ENCODE measurements at regions not wholly inside any gene's neighbourhood (a gene's known extent, or its start where the extent isn't known, plus 50 kb on each side); places are given as distances from the start of the nearest gene placed in this dataset.

DNA sequence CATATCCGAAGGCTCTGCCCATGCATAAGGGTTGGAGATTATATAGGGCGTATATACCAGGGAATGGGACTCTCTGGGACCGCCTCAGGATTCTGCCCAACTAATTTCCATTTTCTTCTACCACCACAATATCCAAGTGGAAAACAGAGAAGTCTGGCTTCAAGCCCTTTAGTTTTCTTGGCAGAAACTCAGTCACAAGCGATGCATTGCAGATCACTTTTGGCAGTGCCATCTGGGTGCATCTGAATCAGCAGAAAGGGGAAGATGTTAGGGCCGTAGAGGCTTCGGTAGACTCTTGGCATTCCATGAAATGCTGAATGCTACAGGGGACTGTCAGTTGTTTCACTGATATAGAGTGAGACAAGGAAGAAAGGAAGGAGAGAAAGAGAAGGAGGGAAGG, 94.1 kb upstream of the FAM9B start:
- TF ChIP-seq, protein P1, sequence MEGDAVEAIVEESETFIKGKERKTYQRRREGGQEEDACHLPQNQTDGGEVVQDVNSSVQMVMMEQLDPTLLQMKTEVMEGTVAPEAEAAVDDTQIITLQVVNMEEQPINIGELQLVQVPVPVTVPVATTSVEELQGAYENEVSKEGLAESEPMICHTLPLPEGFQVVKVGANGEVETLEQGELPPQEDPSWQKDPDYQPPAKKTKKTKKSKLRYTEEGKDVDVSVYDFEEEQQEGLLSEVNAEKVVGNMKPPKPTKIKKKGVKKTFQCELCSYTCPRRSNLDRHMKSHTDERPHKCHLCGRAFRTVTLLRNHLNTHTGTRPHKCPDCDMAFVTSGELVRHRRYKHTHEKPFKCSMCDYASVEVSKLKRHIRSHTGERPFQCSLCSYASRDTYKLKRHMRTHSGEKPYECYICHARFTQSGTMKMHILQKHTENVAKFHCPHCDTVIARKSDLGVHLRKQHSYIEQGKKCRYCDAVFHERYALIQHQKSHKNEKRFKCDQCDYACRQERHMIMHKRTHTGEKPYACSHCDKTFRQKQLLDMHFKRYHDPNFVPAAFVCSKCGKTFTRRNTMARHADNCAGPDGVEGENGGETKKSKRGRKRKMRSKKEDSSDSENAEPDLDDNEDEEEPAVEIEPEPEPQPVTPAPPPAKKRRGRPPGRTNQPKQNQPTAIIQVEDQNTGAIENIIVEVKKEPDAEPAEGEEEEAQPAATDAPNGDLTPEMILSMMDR (IDR thresholded peaks at IDR 0.05) = no peak
- Mint-ChIP-seq H3K27ac (no peak overlapping the region), H3K36me3 (ENCODE audit: low read depth) (peaks cover 4% of the 10 kb centered on the region), H3K4me1 (ENCODE audit: low read depth) (peaks cover 35% of the 10 kb centered on the region), H3K9me3 (no peaks in the 10 kb centered on the region), H3K27me3 (ENCODE audit: insufficient read depth) (no peaks in the 10 kb centered on the region), H3K4me3 (no peak overlapping the region)
- DNase-seq = no peak

DNA sequence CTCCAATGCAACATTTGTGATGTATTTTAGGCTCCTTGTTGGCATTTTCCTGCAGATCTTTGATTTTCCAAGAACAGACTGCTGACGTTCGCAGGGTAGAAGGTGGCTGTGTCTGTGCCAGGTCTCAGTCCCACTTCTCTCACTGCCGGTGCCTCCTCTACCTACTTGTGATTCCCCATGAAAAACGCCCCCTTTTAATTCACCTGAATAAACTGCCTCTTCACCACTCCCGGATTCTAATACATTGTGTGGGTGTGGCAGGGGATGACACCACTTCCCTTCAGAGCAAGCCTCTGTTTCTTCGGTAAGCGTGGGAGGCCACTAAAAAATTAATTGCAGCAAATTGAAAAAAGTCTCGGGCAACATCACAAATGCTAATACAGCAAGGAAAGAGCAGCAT, 96.1 kb upstream of the FAM9B start:
- no peak for DNase-seq
- TF ChIP-seq, protein P1 (IDR thresholded peaks at IDR 0.05) = no peak
- Mint-ChIP-seq H3K36me3 (ENCODE audit: low read depth) (peaks cover 5% of the 10 kb centered on the region), H3K4me1 (ENCODE audit: low read depth) (peaks cover 41% of the 10 kb centered on the region), H3K27me3 (ENCODE audit: insufficient read depth) (no peaks in the 10 kb centered on the region), H3K27ac (no peak overlapping the region), H3K9me3 (no peaks in the 10 kb centered on the region), H3K4me3 (no peak overlapping the region)

DNA sequence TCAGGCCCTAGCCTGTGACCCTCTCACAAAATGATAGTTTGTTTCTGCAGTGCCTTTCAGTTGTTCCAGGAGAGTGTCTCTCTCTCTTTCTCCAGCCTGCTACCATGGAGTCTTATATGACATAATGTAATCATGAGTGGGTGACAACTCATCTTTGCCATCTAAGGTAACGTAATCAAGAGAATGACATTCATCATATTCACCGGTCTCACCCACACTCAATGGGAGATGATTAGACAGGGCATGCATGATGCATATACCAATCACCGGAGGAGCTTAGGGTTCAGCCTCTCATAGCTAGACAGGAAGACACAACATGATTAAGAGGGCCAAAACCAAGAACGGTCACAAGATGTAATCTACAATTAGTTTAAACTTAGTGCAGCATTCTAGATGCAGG, 97.1 kb upstream of the FAM9B start:
- H3K27ac Mint-ChIP-seq = peak overlapping the region; percentile 43
- peak; percentile 25 for DNase-seq
- no peaks in the 10 kb centered on the region for H3K9me3 Mint-ChIP-seq
- H3K27me3 Mint-ChIP-seq (ENCODE audit: insufficient read depth) = no peaks in the 10 kb centered on the region
- TF ChIP-seq, protein P1 (IDR thresholded peaks at IDR 0.05) = no peak
- H3K36me3 Mint-ChIP-seq (ENCODE audit: low read depth) = peaks cover 5% of the 10 kb centered on the region
- H3K4me3 Mint-ChIP-seq = no peak overlapping the region
- H3K4me1 Mint-ChIP-seq (ENCODE audit: low read depth) = peaks cover 44% of the 10 kb centered on the region

DNA sequence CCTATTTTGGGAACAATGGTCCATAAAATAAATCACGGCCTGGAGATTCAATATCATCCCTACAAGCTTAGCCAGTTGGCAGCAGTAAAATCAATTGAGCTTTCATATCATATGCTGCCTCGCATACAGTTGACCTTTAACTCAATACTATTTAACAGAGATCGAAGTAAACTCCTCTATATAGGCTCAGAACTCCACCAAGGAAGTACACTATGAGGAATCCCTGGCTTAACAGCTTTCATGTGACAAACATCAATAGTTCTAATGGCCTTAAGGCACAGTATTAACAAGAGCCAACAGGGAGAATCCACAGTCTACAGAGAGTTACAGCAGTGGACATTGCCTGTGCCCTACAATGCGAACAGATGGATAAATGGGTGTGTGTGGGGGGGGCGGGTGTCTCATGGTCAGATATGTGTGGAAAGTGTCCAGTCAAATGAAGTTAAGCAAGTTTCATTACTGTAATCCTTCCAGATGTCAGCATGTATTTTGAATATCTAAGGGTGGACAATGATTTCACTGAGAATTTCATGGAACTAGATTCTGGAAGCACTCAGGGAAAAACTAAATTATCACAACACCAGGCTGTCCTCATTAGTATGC, 98.2 kb upstream of the FAM9B start:
- no peak for DNase-seq
- Mint-ChIP-seq H3K9me3 (no peaks in the 10 kb centered on the region), H3K27me3 (ENCODE audit: insufficient read depth) (no peaks in the 10 kb centered on the region), H3K27ac (no peak overlapping the region), H3K4me1 (ENCODE audit: low read depth) (peaks cover 49% of the 10 kb centered on the region), H3K4me3 (no peak overlapping the region), H3K36me3 (ENCODE audit: low read depth) (peaks cover 5% of the 10 kb centered on the region)
- TF ChIP-seq, protein P1 (IDR thresholded peaks at IDR 0.05) = no peak

DNA sequence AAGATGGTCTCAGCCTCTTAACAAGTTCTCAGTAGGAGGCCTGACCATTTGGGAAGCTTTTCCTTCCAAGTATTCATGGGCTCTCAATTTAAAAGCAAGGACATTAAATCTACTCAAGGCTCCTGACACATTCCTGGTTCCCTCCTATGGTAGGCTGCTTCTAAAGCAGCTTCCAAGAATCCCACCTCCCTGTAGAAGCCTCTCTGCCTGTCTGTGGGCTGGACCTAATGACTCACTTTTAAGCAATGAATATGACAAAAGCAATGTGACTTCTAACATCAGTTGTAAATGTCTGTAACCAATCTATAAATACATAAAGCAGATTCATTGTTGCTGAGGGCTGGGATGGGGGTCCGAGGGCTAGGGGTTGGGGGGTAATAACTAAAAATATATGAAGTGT, 99.5 kb upstream of the FAM9B start:
- TF ChIP-seq, protein P1 (IDR thresholded peaks at IDR 0.05) = no peak
- no peaks in the 10 kb centered on the region for H3K9me3 Mint-ChIP-seq
- peak; percentile 35 for DNase-seq
- H3K4me3 Mint-ChIP-seq = no peak overlapping the region
- H3K27ac Mint-ChIP-seq = peak overlapping the region; percentile 43; the same call in 1 of the 2 replicates
- peaks cover 49% of the 10 kb centered on the region for H3K4me1 Mint-ChIP-seq (ENCODE audit: low read depth)
- peaks cover 5% of the 10 kb centered on the region for H3K36me3 Mint-ChIP-seq (ENCODE audit: low read depth)
- H3K27me3 Mint-ChIP-seq (ENCODE audit: insufficient read depth) = no peaks in the 10 kb centered on the region

DNA sequence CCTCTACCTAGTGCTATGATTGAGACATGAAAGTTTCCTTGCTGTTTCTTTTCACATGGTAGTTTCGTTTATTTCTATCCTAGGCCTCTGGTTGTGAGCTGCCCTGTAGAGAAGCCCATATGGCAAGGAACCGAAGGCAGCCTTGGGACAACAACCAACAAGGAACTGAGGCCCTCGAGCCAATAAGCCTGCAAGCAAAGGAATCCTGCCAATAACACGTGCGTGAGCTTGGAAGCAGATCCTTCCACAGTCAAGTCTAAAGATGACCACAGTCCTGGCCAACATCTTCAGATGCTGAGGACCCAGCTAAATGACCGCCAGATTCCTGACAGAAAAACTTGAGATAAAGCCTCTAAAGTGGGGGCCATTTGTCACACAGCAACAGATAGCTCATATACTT, 100.4 kb upstream of the FAM9B start:
- H3K9me3 Mint-ChIP-seq = no peaks in the 10 kb centered on the region
- peaks cover 5% of the 10 kb centered on the region for H3K36me3 Mint-ChIP-seq (ENCODE audit: low read depth)
- H3K27me3 Mint-ChIP-seq (ENCODE audit: insufficient read depth) = no peaks in the 10 kb centered on the region
- no peak overlapping the region for H3K4me3 Mint-ChIP-seq
- H3K4me1 Mint-ChIP-seq (ENCODE audit: low read depth) = peaks cover 49% of the 10 kb centered on the region
- no peak for DNase-seq
- TF ChIP-seq, protein P1 (IDR thresholded peaks at IDR 0.05) = no peak
- no peak overlapping the region for H3K27ac Mint-ChIP-seq
